GM23338 (cell line): ENCODE measurements at regions not wholly inside any gene's neighbourhood (a gene's known extent, or its start where the extent isn't known, plus 50 kb on each side); places are given as distances from the start of the nearest gene placed in this dataset.

Experiments used
- ATAC-seq: fragments of 200-7000 bp; cut with Tn5 transposase; 3 replicates; pipeline ENCODE4 v1.9.1; 2020
- DNase-seq: peaks from one replicate; pipeline ENCODE4 v3.0.0-alpha.2; 2015; ENCODE audit warnings: low spot score
- H2AFZ ChIP-seq: fragments of 200-600 bp; sonication (generic); 2 replicates; pipeline ENCODE4 v1.8.0; 2016; ENCODE audit warnings: antibody characterized with exemption, mild to moderate bottlenecking, moderate library complexity
- H3F3A ChIP-seq: fragments of 200-600 bp; sonication (generic); replicated peaks from 2 replicates; pipeline ENCODE4 v1.8.0; 2017; ENCODE audit warnings: antibody characterized with exemption, mixed run types, low read depth
- H3K27ac ChIP-seq: fragments of 200-600 bp; sonication (generic); 2 replicates; pipeline ENCODE4 v1.6.1; 2016; ENCODE audit warnings: low read depth
- H3K27me3 ChIP-seq: fragments of 200-600 bp; sonication (generic); 2 replicates; pipeline ENCODE4 v1.8.0; 2016; ENCODE audit warnings: mild to moderate bottlenecking, mixed run types, moderate library complexity; ENCODE audit not compliant: insufficient read depth
- H3K36me3 ChIP-seq: fragments of 200-600 bp; sonication (generic); 2 replicates; pipeline ENCODE4 v1.8.0; 2016; ENCODE audit warnings: mild to moderate bottlenecking; ENCODE audit not compliant: insufficient read depth
- H3K4me1 ChIP-seq: fragments of 200-600 bp; sonication (generic); 2 replicates; pipeline ENCODE4 v1.8.0; 2016; ENCODE audit warnings: mild to moderate bottlenecking, moderate library complexity; ENCODE audit not compliant: insufficient read depth
- H3K4me2 ChIP-seq: fragments of 200-600 bp; sonication (generic); 2 replicates; pipeline ENCODE4 v1.7.1; 2017; ENCODE audit warnings: mixed run types
- H3K4me3 ChIP-seq: fragments of 200-600 bp; sonication (generic); 2 replicates; pipeline ENCODE4 v1.6.1; 2016; ENCODE audit warnings: mixed run types
- H3K79me2 ChIP-seq: fragments of 200-600 bp; sonication (generic); replicated peaks from 2 replicates; pipeline ENCODE4 v1.8.0; 2017; ENCODE audit warnings: mild to moderate bottlenecking; ENCODE audit not compliant: insufficient read depth
- H3K9me2 ChIP-seq: fragments of 200-600 bp; sonication (generic); 2 replicates; pipeline ENCODE4 v1.8.0; 2017; ENCODE audit not compliant: insufficient read depth
- H4K20me1 ChIP-seq: fragments of 200-600 bp; sonication (generic); replicated peaks from 2 replicates; pipeline ENCODE4 v1.8.0; 2017; ENCODE audit warnings: mild to moderate bottlenecking; ENCODE audit not compliant: insufficient read depth
- H3K27ac Mint-ChIP-seq: 2 replicates; pipeline ENCODE4 v1.8.0; 2020; ENCODE audit warnings: inconsistent platforms, mild to moderate bottlenecking, moderate library complexity, mixed read lengths
- H3K27me3 Mint-ChIP-seq: 3 replicates; pipeline ENCODE4 v1.8.0; 2022; ENCODE audit warnings: low read depth, mild to moderate bottlenecking, moderate library complexity, mixed read lengths, inconsistent platforms; ENCODE audit not compliant: insufficient read depth, poor library complexity
- H3K36me3 Mint-ChIP-seq: 3 replicates; pipeline ENCODE4 v1.8.0; 2021; ENCODE audit warnings: low read depth, mild to moderate bottlenecking, inconsistent platforms, moderate library complexity, mixed read lengths
- H3K4me1 Mint-ChIP-seq: 3 replicates; pipeline ENCODE4 v1.8.0; 2020; ENCODE audit warnings: mild to moderate bottlenecking, inconsistent platforms, mixed read lengths
- H3K4me3 Mint-ChIP-seq: 3 replicates; pipeline ENCODE4 v1.8.0; 2021; ENCODE audit warnings: moderate library complexity, mild to moderate bottlenecking, inconsistent platforms, mixed read lengths
- H3K9me3 Mint-ChIP-seq: 3 replicates; pipeline ENCODE4 v1.8.0; 2020; ENCODE audit warnings: moderate library complexity, mild to moderate bottlenecking, inconsistent platforms, mixed read lengths
- CREB1 ChIP-seq: fragments of 250-450 bp; sonication (Bioruptor Pico); IDR thresholded peaks from 2 replicates; pipeline ENCODE4 v1.5.0; 2020; ENCODE audit warnings: low read depth, mild to moderate bottlenecking, moderate library complexity
- EZH2phosphoT487 ChIP-seq: fragments of 200-600 bp; sonication (generic); IDR thresholded peaks from one replicate; pipeline ENCODE4 v1.8.1; 2018; ENCODE audit warnings: antibody characterized with exemption; ENCODE audit not compliant: unreplicated experiment
- JUNB ChIP-seq: IDR thresholded peaks from one replicate; pipeline ENCODE4 v1.6.1; 2016; ENCODE audit warnings: antibody characterized with exemption; ENCODE audit not compliant: unreplicated experiment
- NANOG ChIP-seq: IDR thresholded peaks from 2 replicates; pipeline ENCODE4 v1.6.1; 2016; ENCODE audit warnings: antibody characterized with exemption, borderline replicate concordance
- TF ChIP-seq, protein P1 (sequence below): fragments of 250-450 bp; sonication (Bioruptor Pico); IDR thresholded peaks from 2 replicates; pipeline ENCODE4 v1.5.0; 2020; ENCODE audit warnings: mild to moderate bottlenecking, moderate library complexity
- TF ChIP-seq, protein P2 (sequence below): IDR thresholded peaks from 2 replicates; pipeline ENCODE4 v1.6.1; 2016; ENCODE audit warnings: antibody characterized with exemption

DNA sequence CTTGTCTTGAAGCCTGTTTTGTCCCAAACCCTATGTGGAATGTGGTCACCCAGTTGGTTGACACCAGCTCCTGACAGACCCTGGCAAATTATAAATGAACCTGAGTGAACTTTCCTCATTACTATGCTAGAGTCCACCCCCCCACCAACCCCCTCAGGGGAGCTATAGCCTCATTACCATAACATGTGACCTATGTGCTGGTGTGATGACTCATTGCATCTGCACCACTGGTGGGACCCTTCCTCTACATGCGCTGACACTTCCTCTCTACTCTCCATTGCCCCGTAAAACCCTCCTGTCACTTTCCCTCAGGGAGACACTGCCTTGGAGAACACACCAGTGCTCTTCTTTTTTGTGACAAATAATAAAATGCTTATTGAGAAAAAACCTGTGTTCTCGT lies 105.0 kb upstream of the SESN3 start (continued):
- TF ChIP-seq, protein P1, sequence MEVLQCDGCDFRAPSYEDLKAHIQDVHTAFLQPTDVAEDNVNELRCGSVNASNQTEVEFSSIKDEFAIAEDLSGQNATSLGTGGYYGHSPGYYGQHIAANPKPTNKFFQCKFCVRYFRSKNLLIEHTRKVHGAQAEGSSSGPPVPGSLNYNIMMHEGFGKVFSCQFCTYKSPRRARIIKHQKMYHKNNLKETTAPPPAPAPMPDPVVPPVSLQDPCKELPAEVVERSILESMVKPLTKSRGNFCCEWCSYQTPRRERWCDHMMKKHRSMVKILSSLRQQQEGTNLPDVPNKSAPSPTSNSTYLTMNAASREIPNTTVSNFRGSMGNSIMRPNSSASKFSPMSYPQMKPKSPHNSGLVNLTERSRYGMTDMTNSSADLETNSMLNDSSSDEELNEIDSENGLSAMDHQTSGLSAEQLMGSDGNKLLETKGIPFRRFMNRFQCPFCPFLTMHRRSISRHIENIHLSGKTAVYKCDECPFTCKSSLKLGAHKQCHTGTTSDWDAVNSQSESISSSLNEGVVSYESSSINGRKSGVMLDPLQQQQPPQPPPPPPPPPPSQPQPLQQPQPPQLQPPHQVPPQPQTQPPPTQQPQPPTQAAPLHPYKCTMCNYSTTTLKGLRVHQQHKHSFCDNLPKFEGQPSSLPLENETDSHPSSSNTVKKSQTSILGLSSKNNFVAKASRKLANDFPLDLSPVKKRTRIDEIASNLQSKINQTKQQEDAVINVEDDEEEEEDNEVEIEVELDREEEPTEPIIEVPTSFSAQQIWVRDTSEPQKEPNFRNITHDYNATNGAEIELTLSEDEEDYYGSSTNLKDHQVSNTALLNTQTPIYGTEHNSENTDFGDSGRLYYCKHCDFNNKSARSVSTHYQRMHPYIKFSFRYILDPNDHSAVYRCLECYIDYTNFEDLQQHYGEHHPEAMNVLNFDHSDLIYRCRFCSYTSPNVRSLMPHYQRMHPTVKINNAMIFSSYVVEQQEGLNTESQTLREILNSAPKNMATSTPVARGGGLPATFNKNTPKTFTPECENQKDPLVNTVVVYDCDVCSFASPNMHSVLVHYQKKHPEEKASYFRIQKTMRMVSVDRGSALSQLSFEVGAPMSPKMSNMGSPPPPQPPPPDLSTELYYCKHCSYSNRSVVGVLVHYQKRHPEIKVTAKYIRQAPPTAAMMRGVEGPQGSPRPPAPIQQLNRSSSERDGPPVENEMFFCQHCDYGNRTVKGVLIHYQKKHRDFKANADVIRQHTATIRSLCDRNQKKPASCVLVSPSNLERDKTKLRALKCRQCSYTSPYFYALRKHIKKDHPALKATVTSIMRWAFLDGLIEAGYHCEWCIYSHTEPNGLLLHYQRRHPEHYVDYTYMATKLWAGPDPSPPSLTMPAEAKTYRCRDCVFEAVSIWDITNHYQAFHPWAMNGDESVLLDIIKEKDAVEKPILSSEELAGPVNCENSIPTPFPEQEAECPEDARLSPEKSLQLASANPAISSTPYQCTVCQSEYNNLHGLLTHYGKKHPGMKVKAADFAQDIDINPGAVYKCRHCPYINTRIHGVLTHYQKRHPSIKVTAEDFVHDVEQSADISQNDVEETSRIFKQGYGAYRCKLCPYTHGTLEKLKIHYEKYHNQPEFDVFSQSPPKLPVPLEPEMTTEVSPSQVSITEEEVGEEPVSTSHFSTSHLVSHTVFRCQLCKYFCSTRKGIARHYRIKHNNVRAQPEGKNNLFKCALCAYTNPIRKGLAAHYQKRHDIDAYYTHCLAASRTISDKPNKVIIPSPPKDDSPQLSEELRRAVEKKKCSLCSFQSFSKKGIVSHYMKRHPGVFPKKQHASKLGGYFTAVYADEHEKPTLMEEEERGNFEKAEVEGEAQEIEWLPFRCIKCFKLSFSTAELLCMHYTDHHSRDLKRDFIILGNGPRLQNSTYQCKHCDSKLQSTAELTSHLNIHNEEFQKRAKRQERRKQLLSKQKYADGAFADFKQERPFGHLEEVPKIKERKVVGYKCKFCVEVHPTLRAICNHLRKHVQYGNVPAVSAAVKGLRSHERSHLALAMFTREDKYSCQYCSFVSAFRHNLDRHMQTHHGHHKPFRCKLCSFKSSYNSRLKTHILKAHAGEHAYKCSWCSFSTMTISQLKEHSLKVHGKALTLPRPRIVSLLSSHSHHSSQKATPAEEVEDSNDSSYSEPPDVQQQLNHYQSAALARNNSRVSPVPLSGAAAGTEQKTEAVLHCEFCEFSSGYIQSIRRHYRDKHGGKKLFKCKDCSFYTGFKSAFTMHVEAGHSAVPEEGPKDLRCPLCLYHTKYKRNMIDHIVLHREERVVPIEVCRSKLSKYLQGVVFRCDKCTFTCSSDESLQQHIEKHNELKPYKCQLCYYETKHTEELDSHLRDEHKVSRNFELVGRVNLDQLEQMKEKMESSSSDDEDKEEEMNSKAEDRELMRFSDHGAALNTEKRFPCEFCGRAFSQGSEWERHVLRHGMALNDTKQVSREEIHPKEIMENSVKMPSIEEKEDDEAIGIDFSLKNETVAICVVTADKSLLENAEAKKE (CRISPR knock-in tag) = no peak
- TF ChIP-seq JUNB = no peak
- TF ChIP-seq CREB1 (CRISPR knock-in tag) = no peak
- TF ChIP-seq, protein P2, sequence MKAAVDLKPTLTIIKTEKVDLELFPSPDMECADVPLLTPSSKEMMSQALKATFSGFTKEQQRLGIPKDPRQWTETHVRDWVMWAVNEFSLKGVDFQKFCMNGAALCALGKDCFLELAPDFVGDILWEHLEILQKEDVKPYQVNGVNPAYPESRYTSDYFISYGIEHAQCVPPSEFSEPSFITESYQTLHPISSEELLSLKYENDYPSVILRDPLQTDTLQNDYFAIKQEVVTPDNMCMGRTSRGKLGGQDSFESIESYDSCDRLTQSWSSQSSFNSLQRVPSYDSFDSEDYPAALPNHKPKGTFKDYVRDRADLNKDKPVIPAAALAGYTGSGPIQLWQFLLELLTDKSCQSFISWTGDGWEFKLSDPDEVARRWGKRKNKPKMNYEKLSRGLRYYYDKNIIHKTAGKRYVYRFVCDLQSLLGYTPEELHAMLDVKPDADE = no peak

DNA sequence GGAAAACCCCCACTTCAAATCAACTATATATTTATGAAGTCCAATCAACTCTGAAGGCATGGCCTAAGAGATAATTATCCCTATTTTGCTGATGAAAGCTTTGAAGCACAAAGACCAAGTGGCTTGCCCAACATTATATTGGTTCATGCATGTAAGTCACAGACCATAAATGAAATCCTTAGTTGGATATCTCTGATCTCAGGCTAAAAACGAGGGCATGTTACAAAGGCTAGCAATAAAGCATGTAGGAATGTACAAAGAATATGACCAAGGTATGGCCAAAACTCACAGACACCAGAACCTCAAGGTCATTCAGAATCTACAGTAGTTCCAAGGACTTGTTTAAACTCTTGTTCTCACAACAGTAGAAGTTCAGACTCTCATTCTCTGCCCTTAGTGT lies 100.2 kb upstream of the SESN3 start:
- H3K9me3 Mint-ChIP-seq = no peaks in the 10 kb centered on the region
- Histone ChIP-seq H3F3A (no peaks in the 10 kb centered on the region), H3K79me2 (no peaks in the 10 kb centered on the region), H3K4me2 (no peak overlapping the region), H4K20me1 (no peaks in the 10 kb centered on the region), H3K4me3 (no peak overlapping the region), H3K9me2 (peaks cover 18% of the 10 kb centered on the region), H3K36me3 (no peaks in the 10 kb centered on the region; the same call in 1 of the 2 replicates), H3K27me3 (no peaks in the 10 kb centered on the region), H2AFZ (no peak overlapping the region), H3K4me1 (peaks cover 2% of the 10 kb centered on the region), H3K27ac (no peak overlapping the region)
- H3K4me3 Mint-ChIP-seq = no peak overlapping the region
- TF ChIP-seq NANOG = no peak
- TF ChIP-seq EZH2phosphoT487 = no peak
- DNase-seq = no peak
- H3K27me3 Mint-ChIP-seq = peaks cover 4% of the 10 kb centered on the region
- no peak overlapping the region for H3K27ac Mint-ChIP-seq
- peaks cover 14% of the 10 kb centered on the region for H3K4me1 Mint-ChIP-seq
- no peak for ATAC-seq
- no peaks in the 10 kb centered on the region for H3K36me3 Mint-ChIP-seq
